K562 (cell line): ENCODE measurements at regions not wholly inside any gene's neighbourhood (a gene's known extent, or its start where the extent isn't known, plus 50 kb on each side); places are given as distances from the start of the nearest gene placed in this dataset.

Experiments
- ATF3 ChIP-seq, 2 experiments: fragments of 450-650 bp in 1 of 2; sonication (generic) in 1 of 2; formaldehyde crosslinking in 1 of 2; IDR thresholded peaks in 1 of 2; conservative IDR thresholded peaks in 1 of 2; 2 replicates each; pipeline versions ENCODE4 v1.6.1 to v1.8.1; 2016 to 2023; ENCODE audit warnings: mild to moderate bottlenecking in 2 of 2, moderate library complexity in 2 of 2, inconsistent platforms in 1 of 2, missing genetic modification reagents in 1 of 2
- MAFF ChIP-seq: IDR thresholded peaks from 2 replicates; pipeline ENCODE4 v1.6.1; 2012; ENCODE audit warnings: low read length, improper control_type of control experiment
- SMARCA4 ChIP-seq: fragments of 450-650 bp; IDR thresholded peaks from 2 replicates; pipeline ENCODE4 v1.6.1; 2016

- TF ChIP-seq MAFF (no peak), ATF3 (IDR thresholded peaks at IDR 0.05) (no peak), ATF3 (CRISPR knock-in tag; conservative IDR thresholded peaks at IDR 0.05) (no peak), SMARCA4 (no peak)
These were observed 366.1 kb downstream of the EFNA5 start for GRCh38 chr5:107304684-107305083.
